ENCODE measurements at regions not wholly inside any gene's neighbourhood (a gene's known extent, or its start where the extent isn't known, plus 50 kb on each side); places are given as distances from the start of the nearest gene placed in this dataset.

DNA sequence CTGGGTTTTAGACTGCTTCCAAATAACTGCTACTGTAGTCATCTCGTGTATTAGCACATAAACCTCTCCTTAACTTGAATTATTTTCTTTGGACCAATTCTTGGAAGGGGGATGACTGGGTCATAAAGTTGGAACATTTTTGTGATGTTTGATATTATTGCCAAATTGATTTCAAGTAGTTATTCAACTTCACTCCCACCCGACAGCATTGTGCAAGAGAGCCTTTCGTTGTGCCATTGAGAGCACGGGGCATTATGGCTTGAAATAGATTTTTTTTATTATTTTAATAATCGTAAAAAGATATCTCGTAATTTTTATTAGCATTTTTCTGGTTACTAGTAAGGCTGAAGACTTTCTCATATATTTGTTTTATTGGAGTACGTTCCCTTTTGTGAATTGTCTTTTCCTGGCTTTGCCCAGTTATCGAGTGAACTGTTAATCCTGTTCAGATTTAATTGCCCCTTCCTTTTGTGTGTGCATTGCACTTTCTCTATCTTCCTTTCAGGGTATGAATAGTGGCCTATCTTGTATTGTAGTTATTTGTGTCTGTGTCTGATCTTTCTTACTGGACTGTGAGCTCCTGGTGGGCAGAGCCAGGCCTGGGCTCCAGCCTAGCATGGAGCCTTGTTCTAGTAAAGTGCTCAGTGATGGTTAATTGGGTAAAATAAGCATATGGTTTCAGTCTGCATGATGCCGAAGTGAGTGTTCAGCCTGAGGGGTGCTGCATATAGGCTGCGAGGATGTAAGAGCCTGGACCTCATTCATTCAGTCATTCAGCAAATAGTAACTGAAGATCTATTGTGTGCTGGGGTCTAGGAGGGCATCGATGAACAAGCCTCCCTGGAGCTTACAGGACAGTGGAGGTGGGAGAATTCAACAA lies 93.5 kb upstream of the SHB start:
- H3K4me3 Mint-ChIP-seq, result no peak overlapping the region
- CTCF ChIA-PET, result interaction anchor here (1.2 to 5.3 kb wide), 3 partner anchors 30 to 249 kb away, joined by 3 to 29 read pairs (median 10); no protein-coding TSS in a partner anchor
- no peaks in the 10 kb centered on the region for H3K36me3 Mint-ChIP-seq
- peaks cover 11% of the 10 kb centered on the region for H3K27me3 Mint-ChIP-seq
- H3K4me1 Mint-ChIP-seq, result peaks cover 3% of the 10 kb centered on the region
- no peak for DNase-seq
- H3K9me3 Mint-ChIP-seq, result no peaks in the 10 kb centered on the region
- no peak overlapping the region for H3K27ac Mint-ChIP-seq

DNA sequence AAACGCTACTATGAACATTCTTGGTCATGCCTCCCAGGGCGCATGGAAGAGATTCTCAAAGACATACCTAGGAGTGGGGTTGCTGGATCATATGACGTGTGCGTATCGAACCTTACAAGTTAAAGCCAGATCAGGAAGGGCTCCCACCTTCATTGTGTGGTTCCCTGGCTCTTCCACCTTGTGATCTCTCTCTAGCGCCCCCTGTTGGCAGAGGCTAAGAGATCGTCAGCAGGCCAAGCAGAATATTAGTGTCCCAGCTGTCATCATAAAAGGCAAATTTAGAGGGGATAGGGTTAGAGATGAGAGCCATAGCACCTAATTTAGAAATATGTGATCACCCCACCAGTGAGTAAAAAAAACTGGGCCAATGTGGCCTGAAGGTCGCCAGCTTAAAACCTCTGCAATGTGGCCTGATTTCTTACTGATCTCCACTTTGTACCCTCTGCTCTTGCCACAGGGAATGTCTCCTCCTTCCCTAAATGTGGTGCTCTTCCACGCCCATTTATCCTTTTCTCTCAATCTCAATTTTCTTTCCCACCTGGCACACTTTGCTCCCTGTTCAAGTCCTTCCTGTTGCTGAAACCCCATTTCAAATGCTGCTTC lies 91.7 kb upstream of the SHB start:
- Mint-ChIP-seq H3K27me3 (peaks cover 11% of the 10 kb centered on the region), H3K27ac (no peak overlapping the region), H3K9me3 (no peaks in the 10 kb centered on the region), H3K4me3 (no peak overlapping the region), H3K4me1 (peaks cover 3% of the 10 kb centered on the region), H3K36me3 (no peaks in the 10 kb centered on the region)
- CTCF ChIA-PET, result interaction anchor here (0.7 to 5.3 kb wide), 14 partner anchors 9 to 247 kb away, joined by 3 to 29 read pairs (median 4); no protein-coding TSS in a partner anchor
- peak; percentile 73 for DNase-seq

DNA sequence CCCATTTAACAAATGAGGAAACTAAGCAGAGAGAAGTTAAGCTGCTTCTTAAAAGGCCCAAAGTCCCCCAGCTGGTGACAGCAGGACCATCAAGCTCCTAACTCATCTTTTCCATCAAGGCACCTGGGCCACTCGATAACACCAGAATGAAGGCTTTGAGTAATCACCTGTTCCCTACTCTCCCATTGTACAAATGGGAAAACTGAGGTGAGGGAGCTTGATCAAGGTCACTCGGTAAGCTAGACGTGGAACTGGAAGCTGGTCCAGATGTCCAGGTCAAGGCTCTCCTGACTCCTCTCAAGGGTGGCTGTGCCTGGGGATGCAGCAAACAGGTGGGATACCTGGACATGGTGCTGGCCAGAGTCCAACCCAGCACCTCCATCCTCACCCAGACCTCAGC lies 90.6 kb upstream of the SHB start:
- no peaks in the 10 kb centered on the region for H3K9me3 Mint-ChIP-seq

DNA sequence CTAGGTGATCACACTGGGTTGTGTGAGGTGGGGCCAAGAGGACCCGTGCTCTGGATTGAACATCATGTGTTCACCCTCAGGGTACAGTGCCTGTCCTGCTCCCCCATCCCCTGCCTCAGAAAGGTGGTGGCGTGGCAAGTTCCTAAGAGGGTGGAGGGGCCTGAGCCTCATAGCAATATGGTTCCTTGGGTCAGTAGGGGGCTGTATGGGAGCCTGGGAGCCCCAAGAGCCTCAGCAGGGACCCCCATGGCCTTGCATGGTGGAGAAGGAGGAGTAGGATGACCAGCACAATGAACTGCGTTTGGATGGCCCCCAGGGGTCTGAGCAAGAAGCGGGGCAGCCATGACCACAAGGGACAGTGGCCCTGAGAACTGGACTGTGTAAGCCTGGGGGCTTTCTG lies 89.6 kb upstream of the SHB start:
- H3K36me3 Mint-ChIP-seq, result no peaks in the 10 kb centered on the region
- DNase-seq, result no peak
- CTCF ChIA-PET, result interaction anchor here (1.7 to 5.3 kb wide), 2 partner anchors 98 to 245 kb away, joined by 5 to 29 read pairs; no protein-coding TSS in a partner anchor
- no peaks in the 10 kb centered on the region for H3K9me3 Mint-ChIP-seq
- no peaks in the 10 kb centered on the region for H3K4me1 Mint-ChIP-seq
- no peak overlapping the region for H3K27ac Mint-ChIP-seq
- H3K27me3 Mint-ChIP-seq, result peaks cover 8% of the 10 kb centered on the region
- no peak overlapping the region for H3K4me3 Mint-ChIP-seq

More for the DNA sequence above, 90.6 kb upstream of the SHB start:
- DNase-seq, result no peak
- Mint-ChIP-seq H3K4me1 (peaks cover under 1% of the 10 kb centered on the region), H3K27ac (no peak overlapping the region), H3K36me3 (no peaks in the 10 kb centered on the region), H3K4me3 (no peak overlapping the region), H3K27me3 (peaks cover 11% of the 10 kb centered on the region)
- CTCF ChIA-PET, result interaction anchor here (0.6 to 5.3 kb wide), 10 partner anchors 9 to 412 kb away, joined by 3 to 29 read pairs (median 4); no protein-coding TSS in a partner anchor

DNA sequence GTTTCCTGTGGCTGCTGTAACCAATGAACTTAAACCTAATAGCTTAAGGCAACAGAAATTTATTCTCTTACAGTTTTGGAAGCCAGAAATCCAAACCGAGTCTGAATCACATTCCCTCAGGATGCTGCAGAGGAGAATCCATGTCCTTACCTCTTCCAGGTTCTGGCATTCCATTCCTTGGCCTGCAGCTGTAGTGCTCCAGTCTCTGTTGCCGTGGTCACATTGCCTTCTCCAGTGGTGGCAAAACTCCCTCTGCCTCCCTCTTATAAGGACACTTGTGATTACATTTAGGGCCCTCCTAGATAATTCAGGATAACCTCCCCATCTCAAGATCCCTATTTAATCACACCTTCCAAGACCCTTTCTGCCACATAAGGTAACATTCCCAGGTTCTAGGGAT lies 88.7 kb upstream of the SHB start:
- CTCF ChIA-PET, result no interaction called here
- Mint-ChIP-seq H3K36me3 (no peaks in the 10 kb centered on the region), H3K9me3 (no peaks in the 10 kb centered on the region), H3K27ac (no peak overlapping the region), H3K4me3 (no peak overlapping the region), H3K4me1 (no peaks in the 10 kb centered on the region), H3K27me3 (peaks cover 6% of the 10 kb centered on the region)
- no peak for DNase-seq

DNA sequence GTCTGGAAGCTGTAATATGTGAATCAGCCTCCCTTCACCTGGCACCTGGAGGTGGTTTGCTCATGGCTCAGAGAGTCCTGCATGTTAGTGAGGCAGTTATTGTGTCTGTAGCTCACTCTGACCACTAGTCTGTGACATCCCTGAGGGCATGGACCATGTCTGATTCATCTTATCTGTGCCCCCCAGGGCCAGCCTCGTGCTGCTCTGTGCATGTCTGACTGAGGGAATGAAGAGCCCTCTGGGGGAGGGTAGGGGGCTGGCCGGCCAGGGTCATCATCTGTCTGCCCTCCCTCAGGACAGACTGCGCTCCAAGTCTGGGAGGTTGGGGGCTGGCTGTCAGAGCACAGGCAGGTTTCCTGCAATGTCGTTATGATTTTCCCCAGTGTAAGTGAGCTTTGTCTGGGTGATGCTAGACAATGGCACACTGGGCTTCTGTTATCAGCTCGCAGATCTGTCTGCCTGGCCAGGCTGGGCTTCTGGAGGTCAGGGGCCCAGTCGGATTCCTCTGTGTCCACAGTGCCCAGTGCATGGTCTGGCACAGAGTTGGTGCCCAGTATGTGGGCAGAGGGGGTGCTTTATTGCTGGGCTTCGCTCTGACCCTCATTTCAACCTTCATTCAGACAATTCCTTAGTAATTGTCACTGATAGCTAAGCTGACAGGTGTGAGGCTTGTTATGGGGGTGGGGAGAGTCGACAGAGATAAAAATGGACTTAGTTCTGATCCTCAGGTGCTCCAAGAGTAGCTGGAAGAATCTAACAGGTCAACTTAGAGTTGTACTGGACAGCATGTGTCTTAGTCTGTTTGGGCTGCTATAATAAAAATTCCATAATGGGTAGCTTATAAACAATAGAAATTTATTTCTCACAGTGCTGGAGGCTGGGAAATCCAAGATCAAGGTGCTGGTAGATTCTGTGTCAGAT lies 85.7 kb upstream of the SHB start:
- Mint-ChIP-seq H3K27ac (no peak overlapping the region), H3K27me3 (peaks cover 25% of the 10 kb centered on the region), H3K36me3 (no peaks in the 10 kb centered on the region), H3K4me3 (no peak overlapping the region), H3K9me3 (no peaks in the 10 kb centered on the region), H3K4me1 (no peaks in the 10 kb centered on the region)
- DNase-seq, result no peak
- CTCF ChIA-PET, result interaction anchor here (0.7 kb wide), 1 partner anchor 39 kb away, joined by 3 read pairs; no protein-coding TSS in a partner anchor

DNA sequence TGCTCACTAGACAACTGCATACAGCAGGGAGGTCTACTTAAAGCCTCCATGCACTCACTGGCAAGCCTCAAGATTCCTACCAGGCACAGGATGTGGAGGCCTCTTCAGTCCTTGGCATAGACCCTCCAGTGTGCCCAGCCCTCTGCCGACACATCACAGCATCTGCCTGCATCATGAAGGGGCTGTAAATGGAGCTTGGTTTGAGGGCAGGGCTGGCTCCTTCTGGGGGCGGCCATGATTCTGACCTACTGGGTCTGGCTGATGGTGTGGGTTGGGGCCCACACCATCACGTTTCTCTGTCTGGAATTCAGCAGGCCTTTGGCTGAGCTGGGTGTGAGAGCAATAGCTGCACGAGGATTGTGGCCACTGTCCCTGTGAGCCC lies 84.9 kb upstream of the SHB start:
- Mint-ChIP-seq H3K4me1 (no peaks in the 10 kb centered on the region), H3K27ac (no peak overlapping the region), H3K36me3 (no peaks in the 10 kb centered on the region), H3K27me3 (peaks cover 31% of the 10 kb centered on the region), H3K4me3 (no peak overlapping the region), H3K9me3 (no peaks in the 10 kb centered on the region)
- DNase-seq, result no peak
- CTCF ChIA-PET, result no interaction called here

DNA sequence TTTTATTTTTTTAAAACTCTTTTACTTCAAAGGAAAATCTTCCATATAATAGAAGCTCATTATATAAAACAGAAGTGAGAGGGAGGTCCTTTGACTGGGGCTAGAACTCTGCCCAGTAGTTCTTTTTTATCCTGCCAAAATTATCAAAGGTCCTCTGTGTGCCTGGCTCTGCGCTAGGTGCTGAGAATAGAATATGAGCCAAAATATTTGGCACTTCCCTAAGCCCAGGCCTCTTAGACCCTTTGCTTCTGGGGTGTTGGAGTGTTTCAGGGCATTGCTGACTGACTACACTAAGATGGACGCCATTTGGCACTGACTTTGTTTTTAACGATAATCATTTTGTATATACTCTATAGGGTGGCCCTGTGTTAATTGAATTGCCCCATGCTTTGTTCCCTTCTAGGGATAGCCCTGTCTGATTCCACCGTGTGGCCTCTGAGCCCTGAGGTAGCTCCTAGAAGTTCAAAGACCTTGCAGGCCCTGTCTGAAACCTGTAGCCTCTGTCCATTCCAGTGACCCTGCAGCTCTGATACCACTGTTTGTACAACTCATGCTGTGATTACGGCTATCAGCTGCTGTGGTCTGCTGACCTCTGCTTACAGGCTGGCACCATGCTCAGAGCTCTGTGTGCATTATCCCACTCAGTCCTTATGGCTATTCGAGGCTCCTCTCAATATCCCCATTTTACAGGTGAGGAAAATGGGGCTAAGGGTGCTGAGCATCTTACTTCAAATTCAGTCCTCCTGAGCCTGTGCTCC lies 84.3 kb upstream of the SHB start:
- H3K4me1 Mint-ChIP-seq, result no peaks in the 10 kb centered on the region
- CTCF ChIA-PET, result no interaction called here
- no peak overlapping the region for H3K4me3 Mint-ChIP-seq
- no peak overlapping the region for H3K27ac Mint-ChIP-seq
- H3K36me3 Mint-ChIP-seq, result no peaks in the 10 kb centered on the region
- H3K9me3 Mint-ChIP-seq, result no peaks in the 10 kb centered on the region
- DNase-seq, result no peak
- H3K27me3 Mint-ChIP-seq, result peaks cover 33% of the 10 kb centered on the region

DNA sequence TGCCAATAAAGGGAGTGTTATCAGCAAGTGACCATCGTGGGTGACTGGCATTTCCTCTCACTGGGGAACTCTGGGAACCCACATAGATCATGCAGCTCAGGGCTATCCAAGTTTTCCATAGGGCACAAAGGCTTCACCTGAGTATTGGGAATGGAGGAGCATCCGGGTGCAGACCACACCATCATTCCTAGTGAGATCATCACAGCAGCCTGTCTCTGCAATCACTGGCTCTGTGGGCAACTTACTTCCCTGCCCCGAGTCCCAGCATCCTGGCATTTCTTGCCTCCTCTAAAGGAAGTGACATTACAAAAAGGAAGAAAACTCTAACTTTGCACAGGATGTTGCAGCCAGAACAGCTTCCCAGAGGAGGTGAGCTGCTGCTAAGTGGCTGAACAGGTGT lies 80.6 kb upstream of the SHB start:
- Mint-ChIP-seq H3K36me3 (no peaks in the 10 kb centered on the region), H3K9me3 (no peaks in the 10 kb centered on the region), H3K27ac (no peak overlapping the region), H3K27me3 (peaks cover 45% of the 10 kb centered on the region), H3K4me3 (no peak overlapping the region), H3K4me1 (no peaks in the 10 kb centered on the region)
- no peak for DNase-seq
- CTCF ChIA-PET, result no interaction called here

DNA sequence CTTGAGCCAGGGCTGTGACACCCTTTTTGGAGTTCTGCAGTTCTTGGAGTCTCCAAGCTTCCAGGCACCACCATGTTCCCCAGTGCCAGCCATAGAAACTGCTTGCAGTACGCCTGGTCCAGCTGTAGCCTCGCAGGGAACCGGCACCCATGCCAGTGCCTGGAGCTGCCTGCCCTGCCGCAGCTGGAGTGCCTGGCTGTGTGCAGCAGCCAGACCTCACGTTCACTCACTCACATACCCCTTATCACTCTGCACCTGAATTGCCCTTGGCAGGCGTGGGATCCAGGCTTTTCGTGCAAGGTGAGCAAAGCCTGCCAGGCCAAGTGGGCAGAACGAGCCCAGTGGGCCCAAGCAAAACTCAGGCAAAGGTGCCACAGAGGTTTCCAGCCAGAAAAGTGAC lies 77.8 kb upstream of the SHB start:
- Mint-ChIP-seq H3K27ac (no peak overlapping the region), H3K4me1 (no peaks in the 10 kb centered on the region), H3K27me3 (peaks cover 45% of the 10 kb centered on the region), H3K36me3 (no peaks in the 10 kb centered on the region), H3K4me3 (no peak overlapping the region), H3K9me3 (no peaks in the 10 kb centered on the region)
- CTCF ChIA-PET, result no interaction called here
- no peak for DNase-seq

DNA sequence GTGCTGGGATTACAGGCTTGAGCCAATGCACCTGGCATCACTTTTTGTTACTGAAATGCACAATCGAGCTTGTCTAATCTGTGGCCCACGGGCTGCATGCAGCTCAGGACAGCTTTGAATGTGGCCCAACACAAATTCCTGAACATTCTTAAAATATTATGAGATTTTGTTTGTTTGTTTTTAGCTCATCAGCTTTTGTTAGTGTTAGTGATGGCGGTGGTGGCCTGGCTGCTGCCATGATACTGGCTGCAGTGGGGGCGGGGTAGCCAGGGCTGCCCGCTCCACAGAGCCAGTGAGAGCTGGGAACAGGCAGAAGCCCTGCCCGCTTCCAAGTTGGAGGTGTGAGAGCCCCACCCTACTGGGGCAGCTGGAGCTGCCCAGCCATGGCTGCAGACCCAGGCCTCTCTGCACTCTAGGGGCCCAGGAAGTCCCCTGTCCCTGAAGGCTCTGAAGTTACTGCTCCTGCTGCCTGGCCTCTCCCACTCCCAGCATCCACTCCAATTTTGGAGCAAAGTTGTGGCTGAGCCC lies 76.6 kb upstream of the SHB start:
- no peaks in the 10 kb centered on the region for H3K36me3 Mint-ChIP-seq
- DNase-seq, result no peak
- CTCF ChIA-PET, result no interaction called here
- no peak overlapping the region for H3K4me3 Mint-ChIP-seq
- peaks cover 48% of the 10 kb centered on the region for H3K27me3 Mint-ChIP-seq
- no peaks in the 10 kb centered on the region for H3K4me1 Mint-ChIP-seq
- no peaks in the 10 kb centered on the region for H3K9me3 Mint-ChIP-seq
- no peak overlapping the region for H3K27ac Mint-ChIP-seq

DNA sequence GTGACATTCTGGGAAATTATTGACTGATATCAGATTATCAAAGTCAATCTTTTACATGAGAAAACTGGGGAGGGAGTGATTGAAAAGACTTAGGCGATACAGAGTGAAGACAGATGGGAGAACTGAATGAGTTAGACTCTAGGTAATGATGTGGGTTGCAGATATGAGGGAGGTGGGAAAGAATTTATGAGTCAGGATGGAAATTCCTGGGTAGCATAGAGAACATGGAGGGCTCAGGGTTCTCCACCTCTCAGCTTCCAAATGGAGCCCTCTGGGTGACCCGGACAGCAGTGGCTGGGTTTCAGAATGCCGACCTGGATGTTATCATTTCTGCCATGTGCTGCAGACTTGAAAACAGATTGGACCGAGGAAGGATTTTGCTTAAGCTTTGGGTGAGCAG lies 75.4 kb upstream of the SHB start:
- CTCF ChIA-PET, result no interaction called here
- H3K27ac Mint-ChIP-seq, result no peak overlapping the region
- no peak overlapping the region for H3K4me3 Mint-ChIP-seq
- H3K9me3 Mint-ChIP-seq, result no peaks in the 10 kb centered on the region
- H3K27me3 Mint-ChIP-seq, result peaks cover 47% of the 10 kb centered on the region
- no peaks in the 10 kb centered on the region for H3K4me1 Mint-ChIP-seq
- DNase-seq, result no peak
- H3K36me3 Mint-ChIP-seq, result no peaks in the 10 kb centered on the region

DNA sequence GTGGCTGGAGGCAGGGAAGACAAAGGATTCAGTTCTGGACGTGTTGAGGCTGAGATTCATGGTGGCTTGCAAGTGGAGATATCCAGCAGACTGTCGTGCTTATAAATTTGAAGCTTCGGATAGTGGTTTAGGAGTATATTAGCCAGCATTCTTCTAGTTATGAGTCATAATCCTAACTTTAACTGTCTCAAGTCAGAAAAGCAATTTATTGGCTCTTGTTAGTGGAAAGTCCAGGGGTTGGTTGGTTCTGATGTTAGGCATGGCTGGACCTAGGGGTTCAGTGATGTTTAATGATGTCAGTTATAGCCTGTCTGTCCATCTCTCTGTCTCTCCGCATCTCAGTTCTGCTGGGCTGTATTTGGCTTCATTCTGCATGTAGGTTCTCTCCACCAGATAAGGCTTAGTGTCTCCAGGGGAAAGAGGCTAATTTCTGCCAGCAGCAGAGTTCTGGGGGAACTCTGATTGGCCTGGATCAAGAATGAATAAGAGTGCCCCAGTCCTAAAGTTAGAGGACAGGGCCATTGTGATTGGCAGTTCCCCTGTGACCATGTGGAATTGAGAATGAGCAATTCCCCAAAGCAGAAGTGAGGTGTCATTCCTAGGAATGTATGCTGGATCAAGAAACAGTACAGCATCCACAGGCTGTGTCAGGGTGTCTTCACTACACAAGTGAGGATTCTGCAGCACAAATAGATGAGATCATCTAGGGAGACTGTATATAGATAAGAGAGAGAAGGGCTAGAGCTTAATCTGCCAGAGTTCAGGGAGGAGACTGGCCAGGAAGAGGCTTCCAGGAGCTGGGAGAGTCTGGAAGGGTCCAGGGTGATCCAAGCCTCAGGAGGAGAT lies 72.9 kb upstream of the SHB start:
- Mint-ChIP-seq H3K4me3 (no peak overlapping the region), H3K36me3 (no peaks in the 10 kb centered on the region), H3K27me3 (peaks cover 65% of the 10 kb centered on the region), H3K4me1 (no peaks in the 10 kb centered on the region), H3K9me3 (no peaks in the 10 kb centered on the region), H3K27ac (no peak overlapping the region)
- no peak for DNase-seq
- CTCF ChIA-PET, result interaction anchor here (1.0 kb wide), 1 partner anchor 11 kb away, joined by 3 read pairs; no protein-coding TSS in a partner anchor
